ENCODE measurements at regions not wholly inside any gene's neighbourhood (a gene's known extent, or its start where the extent isn't known, plus 50 kb on each side); places are given as distances from the start of the nearest gene placed in this dataset.

DNA sequence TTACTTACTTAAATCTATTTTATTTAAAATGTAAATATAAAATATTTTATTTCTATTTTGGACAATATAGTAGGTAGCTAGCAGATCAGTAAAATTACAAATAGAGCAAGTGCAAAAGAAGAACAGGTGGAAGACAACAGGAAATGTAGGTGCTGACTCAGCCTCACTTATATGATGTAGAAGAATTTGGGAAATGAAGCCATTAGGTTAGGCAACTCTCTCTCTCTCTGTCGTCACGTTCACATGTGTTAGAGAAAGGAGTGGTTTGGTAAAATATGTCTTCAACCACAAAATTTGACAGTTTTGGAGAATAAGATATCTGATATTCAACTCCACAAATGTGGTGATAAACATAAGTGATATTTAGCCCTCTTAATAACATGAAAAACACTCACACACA is 532.5 kb upstream of the KCNMB2 start:
- peaks cover 14% of the 10 kb centered on the region for H3K4me1 ChIP-seq (ENCODE audit: insufficient read depth, low read length, poor library complexity, severe bottlenecking)
- DNase-seq (ENCODE audit: low spot score) = no peak
- H3K27me3 ChIP-seq (replicated peaks; ENCODE audit: insufficient read depth, low read depth, low read length, poor library complexity) = no peaks in the 10 kb centered on the region
- no peak for TF ChIP-seq CTCF (conservative IDR thresholded peaks at IDR 0.05; ENCODE audit: low read depth, low read length)
- CTCF ChIA-PET = no interaction called here
- intact Hi-C loops (cut with micrococcal nuclease; ENCODE audit: unreplicated experiment) = no loop called here
- no peaks in the 10 kb centered on the region for H3K9me3 ChIP-seq (ENCODE audit: low read depth, low read length, poor library complexity, severe bottlenecking)
- no peak overlapping the region for H3K27ac ChIP-seq (ENCODE audit: low read depth, low read length, poor library complexity, severe bottlenecking)
- H3K36me3 ChIP-seq (ENCODE audit: insufficient read depth, low read length, poor library complexity, severe bottlenecking) = no peaks in the 10 kb centered on the region
- POLR2A ChIA-PET (ENCODE audit: low non-redundant PET) = no interaction called here
- BruUV-seq (replicated peaks) = no TSS peak
- H3K4me3 ChIP-seq (ENCODE audit: low read depth, low read length, poor library complexity, severe bottlenecking) = no peak overlapping the region

- peaks cover 14% of the 10 kb centered on the region for H3K4me1 ChIP-seq (ENCODE audit: insufficient read depth, low read length, poor library complexity, severe bottlenecking)
- H3K4me3 ChIP-seq (ENCODE audit: low read depth, low read length, poor library complexity, severe bottlenecking) = no peak overlapping the region
- H3K36me3 ChIP-seq (ENCODE audit: insufficient read depth, low read length, poor library complexity, severe bottlenecking) = no peaks in the 10 kb centered on the region
- DNase-seq (ENCODE audit: low spot score) = no peak
- BruUV-seq (replicated peaks) = no TSS peak
- no peak overlapping the region for H3K27ac ChIP-seq (ENCODE audit: low read depth, low read length, poor library complexity, severe bottlenecking)
- H3K27me3 ChIP-seq (replicated peaks; ENCODE audit: insufficient read depth, low read depth, low read length, poor library complexity) = no peaks in the 10 kb centered on the region
- TF ChIP-seq CTCF (conservative IDR thresholded peaks at IDR 0.05; ENCODE audit: low read depth, low read length) = no peak
- no peak for TF ChIP-seq EZH2 (IDR thresholded peaks at IDR 0.05; ENCODE audit: borderline replicate concordance, low read depth, low read length, poor library complexity, severe bottlenecking)
- intact Hi-C loops (cut with micrococcal nuclease; ENCODE audit: unreplicated experiment) = no loop called here
- H3K9me3 ChIP-seq (ENCODE audit: low read depth, low read length, poor library complexity, severe bottlenecking) = no peaks in the 10 kb centered on the region
- CTCF ChIA-PET = no interaction called here
- POLR2A ChIA-PET (ENCODE audit: low non-redundant PET) = no interaction called here
Observed at GRCh38 chr3:178005961-178006360, 530.3 kb upstream of the KCNMB2 start.

DNA sequence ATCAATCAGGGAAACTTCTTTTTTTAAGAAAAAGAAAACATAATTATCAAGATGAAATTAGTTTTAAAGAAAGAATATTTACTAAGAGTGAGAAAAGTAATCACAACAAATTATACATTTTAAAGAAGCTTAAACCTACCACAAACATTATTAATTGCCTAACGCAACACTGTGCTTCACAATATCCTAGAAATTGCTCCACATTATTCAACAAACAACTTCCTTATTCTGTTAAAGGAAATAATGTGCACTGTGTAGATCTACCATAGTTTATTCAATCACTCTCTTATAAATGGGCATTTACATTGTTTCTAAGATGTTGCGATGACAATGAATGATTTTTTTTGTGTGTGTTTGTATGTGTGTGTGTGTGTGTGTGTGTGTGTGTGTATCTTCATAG is 525.9 kb upstream of the KCNMB2 start:
- no peak for DNase-seq (ENCODE audit: low spot score)
- no TSS peak for BruUV-seq (replicated peaks)
- CTCF ChIA-PET = no interaction called here
- H3K27me3 ChIP-seq (replicated peaks; ENCODE audit: insufficient read depth, low read depth, low read length, poor library complexity) = no peaks in the 10 kb centered on the region
- POLR2A ChIA-PET (ENCODE audit: low non-redundant PET) = no interaction called here
- intact Hi-C loops (cut with micrococcal nuclease; ENCODE audit: unreplicated experiment) = no loop called here
- H3K4me1 ChIP-seq (ENCODE audit: insufficient read depth, low read length, poor library complexity, severe bottlenecking) = peaks cover 6% of the 10 kb centered on the region
- TF ChIP-seq CTCF (conservative IDR thresholded peaks at IDR 0.05; ENCODE audit: low read depth, low read length) (no peak), EZH2 (IDR thresholded peaks at IDR 0.05; ENCODE audit: borderline replicate concordance, low read depth, low read length, poor library complexity, severe bottlenecking) (no peak)
- no peaks in the 10 kb centered on the region for H3K36me3 ChIP-seq (ENCODE audit: insufficient read depth, low read length, poor library complexity, severe bottlenecking)
- H3K4me3 ChIP-seq (ENCODE audit: low read depth, low read length, poor library complexity, severe bottlenecking) = no peak overlapping the region
- no peak overlapping the region for H3K27ac ChIP-seq (ENCODE audit: low read depth, low read length, poor library complexity, severe bottlenecking)
- H3K9me3 ChIP-seq (ENCODE audit: low read depth, low read length, poor library complexity, severe bottlenecking) = no peaks in the 10 kb centered on the region

Data from A673 (cell line).